ENCODE measurements at regions not wholly inside any gene's neighbourhood (a gene's known extent, or its start where the extent isn't known, plus 50 kb on each side); places are given as distances from the start of the nearest gene placed in this dataset.

DNA sequence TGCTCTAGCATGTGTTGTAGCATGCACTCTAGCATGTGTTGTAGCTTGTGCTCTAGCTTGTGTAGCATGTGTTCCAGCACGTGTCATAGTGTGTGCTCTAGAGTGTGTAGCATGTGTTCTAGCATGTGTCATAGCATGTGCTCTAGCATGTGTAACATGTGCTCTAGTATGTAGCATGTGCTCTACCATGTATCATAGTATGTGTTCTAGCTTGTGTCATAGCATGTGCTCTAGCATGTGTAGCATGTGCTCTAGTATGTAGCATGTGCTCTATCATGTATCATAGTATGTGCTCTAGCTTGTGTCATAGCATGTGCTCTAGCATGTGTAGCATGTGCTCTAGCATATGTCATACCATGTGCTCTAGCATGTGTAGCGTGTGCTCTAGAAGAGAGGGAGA, 255.3 kb downstream of the ICE1 start:
- no peak for DNase-seq (ENCODE audit: low read depth in 2 of 2)
- no peak overlapping the region for H3K4me3 ChIP-seq (replicated peaks in 1 of 2; ENCODE audit: low read depth in 2 of 2, low read length in 2 of 2)
- TF ChIP-seq, protein P1, sequence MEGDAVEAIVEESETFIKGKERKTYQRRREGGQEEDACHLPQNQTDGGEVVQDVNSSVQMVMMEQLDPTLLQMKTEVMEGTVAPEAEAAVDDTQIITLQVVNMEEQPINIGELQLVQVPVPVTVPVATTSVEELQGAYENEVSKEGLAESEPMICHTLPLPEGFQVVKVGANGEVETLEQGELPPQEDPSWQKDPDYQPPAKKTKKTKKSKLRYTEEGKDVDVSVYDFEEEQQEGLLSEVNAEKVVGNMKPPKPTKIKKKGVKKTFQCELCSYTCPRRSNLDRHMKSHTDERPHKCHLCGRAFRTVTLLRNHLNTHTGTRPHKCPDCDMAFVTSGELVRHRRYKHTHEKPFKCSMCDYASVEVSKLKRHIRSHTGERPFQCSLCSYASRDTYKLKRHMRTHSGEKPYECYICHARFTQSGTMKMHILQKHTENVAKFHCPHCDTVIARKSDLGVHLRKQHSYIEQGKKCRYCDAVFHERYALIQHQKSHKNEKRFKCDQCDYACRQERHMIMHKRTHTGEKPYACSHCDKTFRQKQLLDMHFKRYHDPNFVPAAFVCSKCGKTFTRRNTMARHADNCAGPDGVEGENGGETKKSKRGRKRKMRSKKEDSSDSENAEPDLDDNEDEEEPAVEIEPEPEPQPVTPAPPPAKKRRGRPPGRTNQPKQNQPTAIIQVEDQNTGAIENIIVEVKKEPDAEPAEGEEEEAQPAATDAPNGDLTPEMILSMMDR (IDR thresholded peaks at IDR 0.05; ENCODE audit: low read depth, low read length) = no peak

DNA sequence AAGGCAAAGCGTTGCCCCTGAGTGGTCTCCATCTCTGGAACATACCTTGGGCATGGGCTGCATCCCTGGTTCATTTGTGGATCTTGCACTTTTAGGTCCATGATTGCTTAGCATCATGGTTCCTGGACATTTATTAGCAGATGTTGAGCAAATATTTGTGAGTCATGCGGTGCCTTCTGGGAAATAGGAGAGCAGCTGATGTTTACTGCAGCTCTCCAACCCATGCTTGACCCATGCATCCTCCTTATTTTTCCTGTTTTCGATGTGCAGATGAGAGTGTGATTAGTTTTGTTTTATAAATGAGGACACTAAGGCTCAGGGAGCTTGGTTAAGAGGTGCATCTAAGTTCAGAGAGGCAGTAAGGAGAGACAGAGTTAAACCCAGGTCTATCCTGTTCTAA, 253.7 kb downstream of the ICE1 start:
- TF ChIP-seq, protein P1 (IDR thresholded peaks at IDR 0.05; ENCODE audit: low read depth, low read length) = no peak
- DNase-seq (ENCODE audit: low read depth in 2 of 2) = no peak
- H3K4me3 ChIP-seq (replicated peaks in 1 of 2; ENCODE audit: low read depth in 2 of 2, low read length in 2 of 2) = no peak overlapping the region

DNA sequence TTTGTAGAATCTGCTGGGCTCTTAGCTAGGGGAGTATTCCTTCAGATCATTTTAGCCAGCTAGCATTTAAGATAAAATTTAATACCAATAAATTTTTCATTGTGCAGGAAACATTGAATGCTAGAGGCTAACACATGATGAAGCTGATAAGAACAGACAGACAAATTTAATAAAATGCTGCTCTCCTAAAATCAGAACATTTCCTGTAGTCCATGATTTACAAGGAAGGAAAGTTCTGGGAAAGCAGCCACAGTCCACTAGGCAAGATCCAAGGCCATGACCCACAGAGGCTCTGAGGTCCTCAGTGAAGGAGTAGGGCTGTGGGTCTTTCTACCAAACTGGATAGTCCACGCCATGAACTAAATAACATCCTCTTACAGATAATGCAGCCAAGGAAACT, 253.0 kb downstream of the ICE1 start:
- TF ChIP-seq, protein P1 (IDR thresholded peaks at IDR 0.05; ENCODE audit: low read depth, low read length) = no peak
- no peak for DNase-seq (ENCODE audit: low read depth in 2 of 2)
- H3K4me3 ChIP-seq (replicated peaks in 1 of 2; ENCODE audit: low read depth in 2 of 2, low read length in 2 of 2) = no peak overlapping the region

DNA sequence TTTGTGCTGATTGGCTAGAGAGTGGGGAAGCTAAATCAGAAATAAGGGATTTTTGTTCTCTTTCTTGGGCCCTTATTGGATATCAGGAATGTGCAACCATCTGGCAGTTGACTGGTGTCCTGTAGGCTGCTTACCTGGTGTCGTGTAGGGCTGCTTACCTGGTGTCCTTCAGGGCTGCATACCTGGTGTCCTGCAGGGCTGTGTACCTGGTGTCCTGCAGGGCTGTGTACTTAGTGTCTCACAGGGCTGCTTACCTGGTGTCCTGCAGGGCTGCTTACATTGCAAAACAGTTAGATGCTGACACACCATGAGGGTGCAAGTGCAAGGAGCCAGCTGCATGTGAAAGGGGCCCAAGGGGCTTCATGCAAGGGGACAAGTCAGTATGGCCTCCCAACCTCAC, 249.3 kb downstream of the ICE1 start:
- H3K4me3 ChIP-seq (replicated peaks in 1 of 2; ENCODE audit: low read depth in 2 of 2, low read length in 2 of 2) = no peak overlapping the region
- DNase-seq (ENCODE audit: low read depth in 2 of 2) = no peak
- TF ChIP-seq, protein P1 (IDR thresholded peaks at IDR 0.05; ENCODE audit: low read depth, low read length) = no peak

DNA sequence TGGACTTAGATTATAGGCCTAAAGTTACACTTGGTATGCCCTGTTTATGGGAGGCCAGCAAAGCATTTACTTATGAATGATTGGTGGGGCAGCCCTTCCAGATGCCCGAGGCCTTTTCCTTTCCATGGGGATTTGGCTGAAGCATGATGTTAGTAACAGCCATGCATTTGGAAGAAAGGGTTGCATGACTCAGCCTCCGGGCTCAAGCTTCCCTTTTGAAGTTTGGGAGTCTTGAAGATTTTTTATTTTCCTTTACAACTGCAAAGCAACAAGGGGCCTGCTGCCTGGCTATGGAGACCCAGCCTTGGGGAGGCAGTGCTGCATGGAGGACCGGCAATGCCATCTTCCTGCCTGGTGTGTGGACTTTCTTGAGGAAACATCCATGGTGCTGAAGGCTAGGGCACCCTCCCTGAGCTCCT, 244.7 kb downstream of the ICE1 start:
- TF ChIP-seq, protein P1 (IDR thresholded peaks at IDR 0.05; ENCODE audit: low read depth, low read length) = no peak
- H3K4me3 ChIP-seq (replicated peaks in 1 of 2; ENCODE audit: low read depth in 2 of 2, low read length in 2 of 2) = no peak overlapping the region
- DNase-seq (ENCODE audit: low read depth in 2 of 2) = no peak

DNA sequence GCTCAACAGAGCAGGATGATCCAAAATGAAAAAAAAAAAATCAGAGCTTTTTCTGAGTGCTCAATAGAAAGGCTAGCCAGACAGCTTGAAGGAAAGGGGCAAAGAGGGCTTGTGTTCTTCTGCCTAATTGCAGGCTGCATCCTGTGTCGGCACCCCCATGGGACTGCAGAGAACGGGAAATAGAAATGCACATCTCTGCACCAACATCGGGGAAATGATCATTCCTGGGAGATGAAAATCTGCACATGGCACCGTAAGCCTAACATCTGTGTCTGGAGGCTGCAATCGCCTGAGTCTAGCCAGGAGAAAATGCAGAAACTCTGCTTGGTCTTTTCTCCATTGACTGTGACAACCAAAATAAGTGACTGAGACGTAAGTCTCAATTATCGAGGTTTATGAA, 243.9 kb downstream of the ICE1 start:
- TF ChIP-seq, protein P1 (IDR thresholded peaks at IDR 0.05; ENCODE audit: low read depth, low read length) = no peak
- DNase-seq (ENCODE audit: low read depth in 2 of 2) = no peak
- H3K4me3 ChIP-seq (replicated peaks in 1 of 2; ENCODE audit: low read depth in 2 of 2, low read length in 2 of 2) = no peak overlapping the region

DNA sequence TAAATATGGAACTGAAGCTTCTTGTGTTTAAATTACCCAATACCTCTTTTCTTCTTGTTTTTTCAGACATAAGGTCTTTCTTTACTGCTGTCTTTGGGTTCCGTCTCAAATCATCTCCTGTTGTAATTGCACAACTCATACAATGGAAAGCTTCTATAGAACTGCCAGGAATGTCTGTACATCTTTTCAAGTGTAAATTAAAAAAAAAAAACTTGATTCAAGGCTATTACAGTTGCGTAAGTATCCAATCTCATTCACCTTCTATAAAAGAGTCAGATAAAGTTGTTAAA, 243.5 kb downstream of the ICE1 start:
- no peak for DNase-seq (ENCODE audit: low read depth in 2 of 2)
- H3K4me3 ChIP-seq (replicated peaks in 1 of 2; ENCODE audit: low read depth in 2 of 2, low read length in 2 of 2) = no peak overlapping the region
- TF ChIP-seq, protein P1 (IDR thresholded peaks at IDR 0.05; ENCODE audit: low read depth, low read length) = no peak
